GM19240 (cell line): ENCODE measurements at regions not wholly inside any gene's neighbourhood (a gene's known extent, or its start where the extent isn't known, plus 50 kb on each side); places are given as distances from the start of the nearest gene placed in this dataset.
"Not testable (repeated sequence)": the region's sequence is repeated elsewhere in the genome, so short reads cannot be mapped to it uniquely, and the experiment has no call there.

ENCODE experiments used
- DNase-seq: peaks from one replicate; pipeline ENCODE4 v3.0.0; 2011; ENCODE audit warnings: low spot score; ENCODE audit not compliant: insufficient read length

GRCh38 chr5:163342306-163342705, 95.1 kb upstream of the CCNG1 start:
- DNase-seq, result no peak

- DNase-seq, result no peak
Observed at GRCh38 chr5:163345216-163345615, 92.2 kb upstream of the CCNG1 start.

- peak; percentile 43 for DNase-seq
Observed at GRCh38 chr5:163347671-163348070, 89.7 kb upstream of the CCNG1 start.

- DNase-seq, result no peak
Observed at GRCh38 chr5:163350083-163350482, 87.3 kb upstream of the CCNG1 start.

- no peak for DNase-seq
Observed at GRCh38 chr5:163352531-163352930, 84.9 kb upstream of the CCNG1 start.

DNA sequence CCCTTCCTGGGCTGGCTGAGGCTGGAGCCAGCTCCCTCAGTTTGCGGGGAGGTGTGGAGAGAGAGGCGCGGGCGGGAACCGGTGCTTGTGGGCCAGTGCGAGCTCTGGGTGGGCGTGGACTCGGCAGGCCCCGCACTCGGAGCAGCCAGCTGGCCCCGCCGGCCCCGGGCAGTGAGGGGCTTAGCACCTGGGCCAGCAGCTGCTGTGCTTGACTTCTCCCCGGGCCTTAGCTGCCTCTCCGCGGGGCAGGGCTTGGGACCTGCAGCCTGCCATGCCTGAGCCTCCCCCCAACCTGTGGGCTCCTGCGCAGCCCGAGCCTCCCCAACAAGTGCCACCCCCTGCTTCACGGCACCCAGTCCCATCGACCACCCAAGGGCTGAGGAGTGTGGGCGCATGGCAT, 81.6 kb upstream of the CCNG1 start:
- DNase-seq, result not testable (repeated sequence)

- DNase-seq, result no peak
Observed at GRCh38 chr5:163357636-163358035, 79.8 kb upstream of the CCNG1 start.

DNA sequence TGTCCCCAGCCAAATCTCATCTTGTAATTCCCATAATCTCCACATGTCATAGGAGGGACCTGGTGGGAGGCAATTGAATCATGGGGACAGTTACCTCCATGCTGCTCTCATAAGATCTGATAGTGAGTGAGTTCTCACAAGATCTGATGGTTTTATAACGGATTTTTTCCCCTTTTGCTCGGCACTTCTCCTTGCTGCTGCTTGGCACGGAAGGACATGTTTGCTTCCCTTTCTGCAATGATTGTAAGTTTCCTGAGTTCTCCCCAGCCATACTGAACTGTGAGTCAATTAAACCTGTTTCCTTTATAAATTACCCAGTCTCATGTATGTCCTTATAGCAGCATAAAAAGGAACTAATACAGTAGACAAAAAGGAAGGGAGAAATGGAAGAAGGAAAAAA, 76.7 kb upstream of the CCNG1 start:
- no peak for DNase-seq

DNA sequence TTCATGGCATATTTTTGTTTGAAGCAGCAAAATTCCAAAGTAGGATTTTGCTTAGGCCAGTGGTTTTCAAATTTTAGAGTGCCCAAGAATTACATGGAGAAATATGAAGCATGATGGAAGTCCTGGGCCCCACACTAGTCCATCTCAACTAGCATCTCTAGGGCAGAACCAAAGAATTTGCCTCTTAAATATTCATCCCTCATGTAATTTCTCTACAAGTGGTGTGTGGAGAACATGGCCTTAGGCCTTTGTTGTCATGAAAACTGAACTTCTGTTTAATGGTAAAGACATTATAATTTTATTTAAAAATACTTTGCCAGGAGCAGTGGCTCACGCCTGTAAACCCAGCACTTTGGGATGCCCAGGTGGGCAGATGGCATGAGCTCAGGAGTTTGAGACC, 75.9 kb upstream of the CCNG1 start:
- DNase-seq, result no peak

DNA sequence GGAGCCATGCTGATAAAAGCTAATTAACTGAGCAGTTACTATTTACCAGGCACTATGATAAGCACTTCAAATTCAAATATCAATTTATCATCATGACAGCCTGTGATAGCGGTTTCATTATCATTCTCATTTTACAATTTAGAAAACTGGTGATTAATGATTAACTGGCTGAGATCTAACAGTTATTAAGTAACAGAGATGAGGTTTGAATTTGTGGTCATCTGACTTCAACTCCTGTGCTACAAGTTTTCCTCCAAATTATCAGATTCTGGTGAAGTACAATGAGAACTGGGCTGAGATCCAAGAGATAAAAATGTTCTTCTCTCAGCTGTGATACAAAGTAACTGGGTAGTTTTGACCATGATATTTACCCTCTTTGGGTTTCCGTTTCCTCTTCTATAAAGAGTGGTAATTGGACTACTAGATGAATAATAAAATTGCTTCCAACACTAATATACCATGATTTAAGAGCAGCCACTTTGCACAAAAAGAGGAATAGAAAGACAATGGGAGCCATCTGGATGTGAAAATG, 74.5 kb upstream of the CCNG1 start:
- DNase-seq, result no peak

DNA sequence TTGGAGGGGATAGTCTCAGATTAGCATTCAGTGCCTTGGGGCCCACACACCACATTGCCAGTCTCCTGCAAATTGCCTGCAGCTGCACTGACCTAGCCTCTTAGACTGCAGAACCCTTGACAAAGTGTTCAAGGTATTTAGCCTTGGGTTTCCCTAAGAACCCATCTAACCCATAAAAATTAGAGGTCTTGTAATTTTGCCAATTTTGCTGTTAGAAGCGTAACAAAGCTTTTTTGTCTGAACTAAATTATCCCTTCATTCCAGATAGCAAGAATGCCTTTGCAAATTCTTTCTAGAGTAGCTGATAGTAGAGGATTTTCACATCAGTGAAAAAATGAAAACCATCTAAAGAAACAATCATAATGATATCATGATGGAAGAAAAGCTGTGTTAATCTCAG, 74.0 kb upstream of the CCNG1 start:
- DNase-seq, result no peak

DNA sequence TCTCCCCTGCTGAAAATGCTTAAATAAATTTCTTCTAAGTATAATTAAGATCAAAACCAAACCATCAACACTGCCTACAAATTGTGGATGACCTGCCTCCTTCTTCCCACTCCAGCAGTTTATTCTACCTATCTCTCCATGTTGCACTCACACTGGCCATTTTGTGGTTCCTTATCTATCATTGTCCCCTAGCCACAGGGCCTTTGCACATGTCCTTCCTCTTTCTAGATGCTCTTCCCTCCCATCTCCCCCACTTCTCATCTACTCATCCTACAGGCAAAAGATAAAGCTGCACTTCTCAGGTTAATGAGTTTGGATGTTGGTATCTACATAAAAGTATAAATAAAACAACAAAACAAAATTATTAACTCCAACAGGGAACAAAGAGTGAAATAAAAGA, 70.6 kb upstream of the CCNG1 start:
- DNase-seq, result no peak

- no peak for DNase-seq
Observed at GRCh38 chr5:163369776-163370385, 67.5 kb upstream of the CCNG1 start.

DNA sequence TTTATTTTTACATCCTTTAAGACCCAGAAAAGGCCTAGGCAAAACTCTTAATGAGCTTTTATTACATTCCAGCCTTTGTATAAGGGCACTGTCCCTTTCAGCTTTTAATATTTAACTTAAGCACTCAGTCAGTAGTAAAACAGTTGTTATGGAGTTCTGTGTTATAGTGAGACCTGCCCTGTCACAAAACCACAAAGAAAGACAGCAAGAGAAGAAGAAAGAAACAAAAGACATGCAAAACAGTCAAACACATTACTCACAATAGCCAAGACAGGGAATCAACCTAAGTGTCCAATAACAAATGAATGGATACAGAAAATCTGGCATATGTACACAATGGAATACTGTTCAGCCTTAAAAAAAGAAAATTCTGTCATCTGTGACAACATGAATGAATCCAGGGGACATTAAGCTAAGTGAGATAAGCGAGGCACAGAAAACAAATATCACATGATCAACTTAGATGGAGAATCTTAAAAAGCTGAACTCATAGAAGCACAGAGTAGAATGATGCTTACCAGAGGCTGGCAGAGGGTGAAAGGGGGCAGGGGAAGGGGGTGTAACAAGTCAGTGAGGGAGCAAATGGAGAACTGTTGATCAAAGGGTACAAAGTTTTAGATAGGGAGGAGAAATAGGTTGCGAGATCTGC, 63.8 kb upstream of the CCNG1 start:
- DNase-seq, result no peak

- no peak for DNase-seq
Observed at GRCh38 chr5:163377982-163378381, 59.4 kb upstream of the CCNG1 start.

DNA sequence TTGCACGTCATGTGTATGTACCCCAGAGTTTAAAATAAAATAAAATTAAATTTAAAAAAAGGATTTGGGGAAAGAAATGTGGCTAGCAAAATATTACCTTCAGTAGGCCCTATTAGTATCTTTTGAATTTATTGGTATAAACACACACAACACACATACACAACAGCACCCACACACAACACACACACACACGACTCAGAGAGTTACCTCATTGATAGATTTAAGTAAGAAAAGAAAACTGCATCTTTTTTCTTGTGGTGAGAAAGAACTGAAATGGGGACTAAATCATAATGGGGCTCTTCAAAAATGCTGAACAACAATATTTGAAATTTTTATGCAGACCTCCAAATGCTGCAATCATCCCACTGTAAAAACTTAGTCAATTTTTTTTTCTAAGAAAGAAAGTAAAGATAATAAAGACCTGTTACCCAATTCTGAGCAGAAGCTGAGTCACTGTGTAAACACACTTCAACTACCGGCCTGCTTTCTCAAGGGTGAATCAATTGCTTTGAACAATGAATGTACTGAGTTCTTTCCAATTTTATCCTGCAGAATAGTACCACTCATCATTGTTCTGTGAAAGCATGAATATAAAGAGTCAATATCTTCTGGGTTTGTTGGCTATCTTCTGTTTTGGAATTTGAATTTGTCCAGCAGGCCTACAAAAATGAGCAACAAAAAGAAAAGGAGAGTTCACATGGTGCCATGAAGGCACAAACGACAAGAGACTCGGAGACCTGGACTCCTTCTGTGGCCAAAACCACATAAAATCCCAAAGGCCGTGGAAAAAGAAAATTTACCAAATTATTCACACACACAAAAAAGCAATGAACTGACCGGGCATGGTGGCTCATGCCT, 57.9 kb upstream of the CCNG1 start:
- no peak for DNase-seq

GRCh38 chr5:163381832-163382231, 55.6 kb upstream of the CCNG1 start:
- no peak for DNase-seq

- no peak for DNase-seq
Observed at GRCh38 chr5:163383754-163384153, 53.6 kb upstream of the CCNG1 start.

GRCh38 chr5:163384669-163385068, 52.7 kb upstream of the CCNG1 start:
- DNase-seq, result no peak

GRCh38 chr5:163385271-163385670, 52.1 kb upstream of the CCNG1 start:
- DNase-seq, result no peak

DNA sequence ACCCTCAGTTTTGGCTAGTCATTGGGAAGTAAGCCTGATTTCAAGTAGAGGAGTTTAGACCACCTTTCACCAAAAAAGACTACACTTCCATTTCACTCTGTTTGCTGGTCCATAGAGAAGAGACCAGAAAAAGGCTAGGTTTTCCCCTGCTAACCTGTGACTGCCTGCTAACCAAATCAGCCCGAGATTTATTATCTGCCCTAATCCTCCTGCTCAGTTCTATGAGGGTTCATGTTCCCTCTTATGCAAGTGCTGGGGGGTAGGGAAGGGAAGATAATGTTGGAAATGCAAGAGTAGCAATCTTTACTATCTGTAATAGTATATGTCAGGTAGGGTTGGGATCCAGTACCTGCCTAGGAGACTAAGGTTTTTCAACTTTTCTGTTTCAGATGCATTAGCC, 51.6 kb upstream of the CCNG1 start:
- DNase-seq, result no peak

DNA sequence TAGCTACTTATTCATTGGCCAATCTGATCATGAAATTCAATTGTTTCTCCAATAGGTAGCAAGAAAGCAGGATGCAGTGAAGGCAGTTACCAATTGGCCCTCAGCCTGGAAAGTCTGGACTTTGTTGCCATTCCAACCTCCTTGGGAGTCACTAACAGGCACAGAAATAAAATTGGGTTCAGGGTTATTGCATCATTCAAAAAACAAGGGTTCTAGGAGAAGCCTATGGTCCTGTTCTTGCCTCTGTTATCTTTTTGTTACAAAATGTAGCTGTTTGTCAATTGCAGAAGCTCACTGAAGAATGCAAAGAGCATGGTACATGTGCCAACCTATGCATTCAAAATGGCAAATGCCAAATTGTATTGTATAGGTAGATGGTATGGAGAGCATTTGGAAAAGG, 51.0 kb upstream of the CCNG1 start:
- no peak for DNase-seq
